ENCODE measurements at regions not wholly inside any gene's neighbourhood (a gene's known extent, or its start where the extent isn't known, plus 50 kb on each side); places are given as distances from the start of the nearest gene placed in this dataset.

- DNase-seq (ENCODE audit: low spot score) = no peak
Measured at GRCh38 chr14:66360366-66360926, 125.7 kb upstream of the CCDC196 start.

GRCh38 chr14:66361013-66361412 lies 125.2 kb upstream of the CCDC196 start:
- no peak for DNase-seq (ENCODE audit: low spot score)

GRCh38 chr14:66365388-66365787 lies 120.8 kb upstream of the CCDC196 start:
- DNase-seq (ENCODE audit: low spot score) = no peak

GRCh38 chr14:66369157-66369697 lies 116.9 kb upstream of the CCDC196 start:
- DNase-seq (ENCODE audit: low spot score) = no peak

- no peak for DNase-seq (ENCODE audit: low spot score)
Measured at GRCh38 chr14:66371776-66372175, 114.4 kb upstream of the CCDC196 start.

GRCh38 chr14:66375046-66375964 lies 110.9 kb upstream of the CCDC196 start:
- DNase-seq (ENCODE audit: low spot score) = no peak

- DNase-seq (ENCODE audit: low spot score) = no peak
Measured at GRCh38 chr14:66377574-66377973, 108.6 kb upstream of the CCDC196 start.

GRCh38 chr14:66378712-66379505 lies 107.3 kb upstream of the CCDC196 start:
- no peak for DNase-seq (ENCODE audit: low spot score)

GRCh38 chr14:66380143-66380542 lies 106.0 kb upstream of the CCDC196 start:
- DNase-seq (ENCODE audit: low spot score) = no peak

GRCh38 chr14:66381755-66382154 lies 104.4 kb upstream of the CCDC196 start:
- DNase-seq (ENCODE audit: low spot score) = no peak

GRCh38 chr14:66383257-66383656 lies 102.9 kb upstream of the CCDC196 start:
- DNase-seq (ENCODE audit: low spot score) = no peak

- no peak for DNase-seq (ENCODE audit: low spot score)
Measured at GRCh38 chr14:66383771-66384170, 102.4 kb upstream of the CCDC196 start.

GRCh38 chr14:66388516-66388915 lies 97.7 kb upstream of the CCDC196 start:
- no peak for DNase-seq (ENCODE audit: low spot score)

GRCh38 chr14:66389481-66389880 lies 96.7 kb upstream of the CCDC196 start:
- no peak for DNase-seq (ENCODE audit: low spot score)

- DNase-seq (ENCODE audit: low spot score) = peak; percentile 29
Measured at GRCh38 chr14:66395300-66395699, 90.9 kb upstream of the CCDC196 start.

GRCh38 chr14:66396164-66396563 lies 90.0 kb upstream of the CCDC196 start:
- DNase-seq (ENCODE audit: low spot score) = no peak

GRCh38 chr14:66398437-66398836 lies 87.7 kb upstream of the CCDC196 start:
- DNase-seq (ENCODE audit: low spot score) = no peak

- DNase-seq (ENCODE audit: low spot score) = peak; percentile 34
Measured at GRCh38 chr14:66401449-66402095, 84.6 kb upstream of the CCDC196 start.

GRCh38 chr14:66403183-66403582 lies 83.0 kb upstream of the CCDC196 start:
- peak; percentile 81 for DNase-seq (ENCODE audit: low spot score)

GRCh38 chr14:66404051-66404545 lies 82.1 kb upstream of the CCDC196 start:
- no peak for DNase-seq (ENCODE audit: low spot score)

GRCh38 chr14:66405158-66405557 lies 81.0 kb upstream of the CCDC196 start:
- peak; percentile 37 for DNase-seq (ENCODE audit: low spot score)

GRCh38 chr14:66413901-66414300 lies 72.3 kb upstream of the CCDC196 start:
- no peak for DNase-seq (ENCODE audit: low spot score)

Data from RKO (cell line).